ENCODE measurements at regions not wholly inside any gene's neighbourhood (a gene's known extent, or its start where the extent isn't known, plus 50 kb on each side); places are given as distances from the start of the nearest gene placed in this dataset.
"Not testable (repeated sequence)": the region's sequence is repeated elsewhere in the genome, so short reads cannot be mapped to it uniquely, and the experiment has no call there.

DNA sequence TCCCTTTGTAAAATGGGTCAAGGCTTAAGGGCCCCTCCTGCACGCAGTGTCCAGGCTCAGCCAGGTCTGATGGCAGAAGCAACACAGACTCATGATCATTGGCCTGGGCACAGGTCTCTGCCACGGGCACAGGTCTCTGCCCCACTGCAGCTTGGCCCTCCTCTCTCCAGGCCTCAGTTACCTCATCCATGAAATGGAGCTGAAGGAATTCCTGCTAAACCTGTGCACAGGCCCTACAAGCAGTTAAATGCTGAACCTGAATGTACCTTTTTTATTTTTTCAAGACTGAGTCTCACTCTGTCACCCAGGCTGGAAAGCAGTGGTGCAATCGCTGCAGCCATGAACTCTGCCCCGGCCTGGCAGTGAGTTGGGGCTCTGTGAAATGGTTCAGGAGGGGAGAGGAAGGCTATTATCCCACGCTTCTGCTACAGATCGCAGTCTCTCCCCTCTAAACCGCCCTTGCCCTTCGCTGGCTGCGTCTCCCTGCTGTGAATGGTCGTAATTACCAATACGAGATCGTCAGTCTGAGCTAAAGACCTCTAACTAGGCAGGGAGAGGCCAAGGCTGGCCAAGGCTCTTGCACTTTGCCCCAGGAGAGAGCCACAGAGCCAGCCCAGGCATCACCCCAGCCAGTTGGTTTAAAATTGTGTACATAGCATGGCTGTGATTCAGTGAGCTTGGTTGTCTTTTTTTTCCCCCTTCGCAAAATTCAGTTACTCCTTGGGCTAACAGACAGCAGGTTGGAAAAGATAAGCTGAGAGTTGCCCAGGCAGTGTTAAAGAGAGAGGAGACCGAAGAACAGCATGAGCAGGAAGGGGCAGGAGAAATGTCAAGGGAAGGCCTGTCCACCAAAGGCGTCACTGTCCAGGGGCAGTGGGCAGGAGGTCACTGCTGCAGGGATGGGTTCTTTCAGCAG lies 93.0 kb upstream of the KCTD7 start:
- in situ Hi-C loops (cut with MboI; ENCODE audit: low sequenced_read_pairs) = loop anchor here (25.0 kb wide), 1 partner anchor 498 kb away; no protein-coding TSS in a partner anchor

DNA sequence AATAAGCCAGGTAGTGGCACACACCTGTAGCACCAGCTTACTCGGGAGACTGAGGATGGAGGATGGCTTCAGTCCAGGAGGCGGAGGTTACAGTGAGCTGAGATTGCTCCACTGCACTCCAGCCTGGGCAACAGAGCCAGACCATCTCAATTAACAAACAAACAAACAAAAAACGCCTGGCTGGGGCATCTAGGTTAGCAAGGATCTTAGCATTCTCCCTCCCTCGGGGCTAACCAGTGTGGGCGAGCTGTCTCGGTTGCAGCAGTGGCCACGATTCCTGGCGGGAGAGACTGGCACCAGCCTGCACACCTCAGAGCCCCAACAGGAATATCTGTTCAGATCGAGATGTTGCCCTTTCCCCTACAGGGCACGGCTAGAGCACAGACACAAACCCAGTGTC lies 91.3 kb upstream of the KCTD7 start:
- in situ Hi-C loops (cut with MboI; ENCODE audit: low sequenced_read_pairs) = loop anchor here (25.0 kb wide), 1 partner anchor 500 kb away; no protein-coding TSS in a partner anchor

DNA sequence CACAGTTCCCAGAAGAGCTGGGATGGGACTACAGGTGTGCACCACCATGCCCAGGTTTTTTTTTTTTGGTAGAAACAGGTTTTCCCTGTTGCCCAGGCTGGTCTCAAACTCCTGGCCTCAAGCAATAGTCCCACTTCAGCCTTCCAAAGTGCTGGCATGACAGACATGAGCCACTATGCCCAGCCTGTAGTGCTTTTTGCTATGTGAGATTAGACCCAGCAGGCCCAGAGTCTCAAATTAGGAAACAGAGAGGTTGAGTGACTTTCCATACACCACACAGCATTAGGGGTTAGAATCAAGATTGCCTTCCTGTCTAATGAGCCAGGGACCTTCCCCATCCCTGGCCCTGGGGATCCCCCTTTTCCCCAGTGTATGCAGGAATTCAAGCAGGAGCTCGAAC lies 90.8 kb upstream of the KCTD7 start:
- in situ Hi-C loops (cut with MboI; ENCODE audit: low sequenced_read_pairs) = loop anchor here (25.0 kb wide), 1 partner anchor 501 kb away; no protein-coding TSS in a partner anchor

DNA sequence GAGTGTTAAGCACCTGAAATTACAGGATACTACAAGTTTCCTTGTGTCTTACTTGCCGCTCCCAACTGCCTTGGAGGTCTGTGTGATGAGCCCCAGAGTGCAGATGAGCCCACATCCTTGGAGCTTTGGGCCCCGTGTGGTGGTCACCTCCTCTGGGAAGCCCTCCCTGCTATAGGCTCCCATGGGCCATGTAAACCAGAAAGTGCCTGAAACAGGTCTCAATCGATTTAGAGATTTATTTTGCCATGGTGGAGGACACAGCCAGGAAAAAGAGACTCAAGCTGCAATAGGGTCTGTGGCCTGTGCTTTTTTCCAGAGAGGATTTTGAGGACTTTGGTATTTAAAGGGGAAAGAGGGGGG lies 89.4 kb upstream of the KCTD7 start:
- in situ Hi-C loops (cut with MboI; ENCODE audit: low sequenced_read_pairs) = loop anchor here (25.0 kb wide), 1 partner anchor 502 kb away; no protein-coding TSS in a partner anchor

DNA sequence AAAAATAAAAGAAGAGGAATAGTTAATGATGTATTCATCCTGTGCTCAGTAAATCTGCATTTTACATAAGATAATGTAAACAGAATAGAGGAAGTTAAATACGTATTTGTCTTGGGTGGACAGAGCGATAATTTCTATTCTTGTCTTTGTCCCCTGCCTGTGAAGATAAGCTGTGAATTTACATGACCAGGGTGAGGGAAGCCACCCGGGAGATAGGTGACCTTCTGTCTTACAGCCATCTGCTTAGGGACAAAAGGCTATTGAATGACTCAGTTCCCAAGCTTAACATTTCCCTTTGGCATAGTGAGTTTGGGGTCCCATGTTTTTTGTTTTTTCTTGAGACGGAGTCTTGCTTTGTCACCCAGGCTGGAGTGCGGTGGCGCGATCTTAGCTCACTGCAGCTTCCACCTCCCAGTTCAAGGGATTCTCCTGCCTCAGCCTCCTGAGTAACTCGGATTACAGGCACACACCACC lies 88.7 kb upstream of the KCTD7 start:
- in situ Hi-C loops (cut with MboI; ENCODE audit: low sequenced_read_pairs) = loop anchor here (25.0 kb wide), 1 partner anchor 503 kb away; no protein-coding TSS in a partner anchor

DNA sequence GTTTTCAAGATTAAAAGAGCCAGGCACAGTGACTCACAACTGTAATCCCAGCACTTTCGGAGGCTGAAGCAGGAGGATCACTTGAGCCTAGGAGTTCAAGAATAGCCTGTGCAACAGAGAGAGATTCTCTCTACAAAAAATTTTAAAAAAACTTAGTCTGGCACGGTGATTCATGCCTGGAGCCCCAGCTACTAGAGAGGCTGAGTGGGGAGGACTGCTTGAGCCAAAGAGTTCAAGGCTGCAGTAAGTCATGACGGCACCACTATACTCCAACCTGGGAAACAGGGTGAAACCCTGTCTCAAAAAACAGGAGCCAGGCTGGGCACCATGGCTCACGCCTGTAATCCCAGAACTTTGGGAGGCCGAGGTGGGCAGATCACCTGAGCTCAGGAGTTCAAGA lies 86.6 kb upstream of the KCTD7 start:
- in situ Hi-C loops (cut with MboI; ENCODE audit: low sequenced_read_pairs) = loop anchor here (25.0 kb wide), 1 partner anchor 505 kb away; no protein-coding TSS in a partner anchor

DNA sequence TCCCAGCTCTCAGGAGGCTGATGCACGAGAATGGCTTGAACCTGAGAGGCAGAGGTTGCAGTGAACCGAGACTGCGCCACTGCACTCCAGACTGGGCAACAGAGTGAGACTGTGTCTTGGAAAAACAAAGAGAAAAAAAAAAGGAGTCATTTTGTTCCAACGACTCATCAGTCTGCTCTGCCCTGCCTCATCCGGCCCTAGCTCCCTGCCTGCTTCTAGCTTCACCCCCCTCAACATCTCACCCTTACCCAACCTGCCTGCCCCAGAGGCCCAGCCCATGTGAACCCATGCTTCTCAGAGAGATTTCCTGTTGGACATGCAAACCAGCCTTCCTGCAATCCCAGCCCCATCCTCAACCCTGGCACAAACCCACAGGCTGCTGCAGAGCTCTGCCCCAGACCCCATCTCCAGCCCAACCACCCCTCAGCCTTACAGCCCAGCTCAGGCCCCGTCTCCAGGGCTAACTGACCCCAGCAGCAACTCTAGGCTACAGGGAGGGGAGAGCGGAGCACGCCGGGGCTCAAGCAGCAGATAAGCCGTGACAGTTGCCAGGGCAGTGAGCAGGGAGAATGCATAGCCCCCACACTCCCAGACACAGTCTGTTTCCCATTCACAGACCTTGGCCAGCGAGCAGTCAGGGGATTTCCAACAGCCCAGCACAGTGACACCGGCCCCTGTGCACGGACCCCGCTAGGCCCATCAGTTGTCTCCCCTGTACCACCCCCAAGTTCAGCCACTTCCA lies 86.0 kb upstream of the KCTD7 start:
- in situ Hi-C loops (cut with MboI; ENCODE audit: low sequenced_read_pairs) = loop anchor here (25.0 kb wide), 1 partner anchor 505 kb away; no protein-coding TSS in a partner anchor

DNA sequence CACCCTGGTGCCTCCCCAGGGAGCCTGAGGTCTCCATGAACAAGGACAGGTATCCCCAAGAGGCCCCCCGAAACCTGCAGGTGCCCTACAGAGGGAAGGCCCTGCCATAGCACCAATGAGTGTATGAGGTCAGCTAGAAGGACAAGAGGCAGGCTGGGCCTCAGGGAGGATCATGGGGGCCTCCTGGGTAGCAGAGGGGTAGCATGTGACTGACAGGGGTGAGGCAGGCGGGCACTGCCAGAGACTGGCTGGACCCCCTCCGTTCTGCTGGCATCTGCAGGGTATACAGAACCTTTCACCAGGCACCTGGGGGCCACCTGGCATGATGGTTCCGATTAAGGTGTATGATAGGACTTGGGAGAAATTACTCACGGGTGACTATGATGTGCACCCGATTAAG lies 79.2 kb upstream of the KCTD7 start:
- in situ Hi-C loops (cut with MboI; ENCODE audit: low sequenced_read_pairs) = loop anchor here (25.0 kb wide), 1 partner anchor 512 kb away; no protein-coding TSS in a partner anchor

DNA sequence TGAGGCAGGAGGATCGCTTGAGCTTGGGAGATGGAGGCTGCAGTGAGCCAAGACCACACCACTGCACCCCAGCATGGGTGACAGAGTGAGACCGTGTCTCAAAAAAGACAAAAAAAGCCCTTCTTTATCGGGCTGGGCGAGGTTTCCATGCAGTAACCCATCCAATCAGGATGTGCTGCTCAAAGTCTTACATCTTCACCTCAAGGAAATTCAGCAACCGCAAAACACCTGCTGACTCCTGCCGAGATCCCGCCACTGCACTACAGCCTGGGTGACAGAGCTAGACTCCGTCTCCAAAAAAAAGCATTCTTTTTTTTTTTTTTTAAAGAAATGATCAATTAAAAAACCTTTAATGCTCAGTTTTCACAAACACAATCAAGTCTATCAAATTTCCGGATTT lies 75.7 kb upstream of the KCTD7 start:
- in situ Hi-C loops (cut with MboI; ENCODE audit: low sequenced_read_pairs) = no loop called here

DNA sequence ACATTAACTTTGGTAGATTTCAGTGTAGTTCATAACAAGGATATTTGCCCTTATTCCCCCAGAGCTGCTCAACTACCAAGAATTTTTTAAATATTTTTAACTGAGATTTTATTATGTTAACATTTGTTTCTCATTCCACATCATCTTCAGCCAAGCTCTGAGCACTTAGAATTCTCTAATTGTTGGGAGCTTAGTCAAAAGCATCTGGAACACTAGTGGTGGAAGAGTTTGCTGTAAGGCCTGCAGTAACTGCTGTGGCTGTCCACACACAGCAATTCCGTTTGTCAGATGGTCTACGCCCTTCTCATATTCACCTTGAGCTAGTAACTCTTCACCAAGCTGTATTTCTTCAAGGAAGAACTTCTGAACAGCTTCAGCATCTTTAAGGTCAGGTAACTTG lies 75.0 kb upstream of the KCTD7 start:
- in situ Hi-C loops (cut with MboI; ENCODE audit: low sequenced_read_pairs) = not testable (repeated sequence)

DNA sequence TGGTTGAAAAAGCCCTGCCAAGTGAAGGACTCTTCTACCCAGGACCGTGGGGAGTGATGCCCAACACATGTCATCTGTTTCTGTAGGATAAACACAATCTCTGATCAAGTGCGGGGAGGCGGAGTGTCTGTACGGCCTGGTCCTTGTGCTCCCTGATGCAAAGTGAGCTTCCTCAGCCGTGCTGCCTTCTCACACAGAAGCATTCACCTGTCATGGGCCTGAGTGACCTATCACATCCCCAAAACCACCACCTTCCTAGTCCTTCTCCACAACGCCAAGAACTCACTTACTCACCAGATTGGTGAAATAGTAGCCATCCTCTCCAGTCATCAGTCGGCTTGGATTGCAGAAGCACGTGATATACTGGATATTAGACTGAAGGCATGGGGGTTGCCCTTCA lies 74.4 kb upstream of the KCTD7 start:
- in situ Hi-C loops (cut with MboI; ENCODE audit: low sequenced_read_pairs) = not testable (repeated sequence)

DNA sequence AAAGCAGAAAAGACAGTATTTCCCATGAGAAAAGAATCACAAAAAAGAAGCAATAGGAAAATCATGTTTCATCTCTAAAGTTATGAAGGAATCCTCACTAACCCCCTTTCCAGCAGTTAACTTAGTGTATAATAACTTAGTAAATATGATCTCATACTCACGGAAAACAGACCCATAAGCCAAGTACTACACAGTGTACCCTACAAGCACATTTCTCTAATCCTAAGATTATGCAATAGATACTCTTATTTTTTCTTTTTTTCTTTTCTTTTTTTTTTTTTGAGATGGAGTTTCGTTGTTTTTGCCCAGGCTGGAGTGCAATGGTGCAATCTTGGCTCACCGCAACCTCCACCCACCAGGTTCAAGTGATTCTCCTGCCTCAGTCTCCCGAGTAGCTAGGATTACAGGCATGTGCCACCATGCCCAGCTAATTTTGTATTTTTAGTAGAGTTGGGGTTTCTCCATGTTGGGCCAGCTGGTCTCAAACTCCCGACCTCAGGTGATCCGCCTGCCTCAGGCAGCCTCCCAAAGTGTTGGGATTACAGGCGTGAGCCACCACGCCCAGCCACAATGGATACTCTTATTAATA lies 73.7 kb upstream of the KCTD7 start:
- in situ Hi-C loops (cut with MboI; ENCODE audit: low sequenced_read_pairs) = not testable (repeated sequence)

DNA sequence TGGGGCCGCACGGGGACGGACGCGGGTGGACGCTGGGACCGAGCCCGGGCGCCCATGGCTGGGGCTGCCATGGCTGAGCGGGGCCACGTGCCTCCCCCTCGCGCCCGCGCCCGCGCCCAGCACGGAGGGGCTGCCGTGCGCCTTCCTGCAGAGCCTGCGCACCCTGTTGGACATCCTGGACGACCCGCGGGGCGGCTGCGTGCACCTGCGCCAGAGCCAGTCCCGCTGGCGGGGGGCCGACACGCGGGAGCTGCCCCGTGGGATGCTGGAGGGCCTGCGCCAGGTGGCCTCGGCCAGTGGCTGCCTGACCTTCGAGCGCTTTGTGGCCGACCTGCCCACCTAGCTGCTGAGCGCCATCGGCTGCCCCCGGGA lies 72.5 kb upstream of the KCTD7 start:
- in situ Hi-C loops (cut with MboI; ENCODE audit: low sequenced_read_pairs) = no loop called here

DNA sequence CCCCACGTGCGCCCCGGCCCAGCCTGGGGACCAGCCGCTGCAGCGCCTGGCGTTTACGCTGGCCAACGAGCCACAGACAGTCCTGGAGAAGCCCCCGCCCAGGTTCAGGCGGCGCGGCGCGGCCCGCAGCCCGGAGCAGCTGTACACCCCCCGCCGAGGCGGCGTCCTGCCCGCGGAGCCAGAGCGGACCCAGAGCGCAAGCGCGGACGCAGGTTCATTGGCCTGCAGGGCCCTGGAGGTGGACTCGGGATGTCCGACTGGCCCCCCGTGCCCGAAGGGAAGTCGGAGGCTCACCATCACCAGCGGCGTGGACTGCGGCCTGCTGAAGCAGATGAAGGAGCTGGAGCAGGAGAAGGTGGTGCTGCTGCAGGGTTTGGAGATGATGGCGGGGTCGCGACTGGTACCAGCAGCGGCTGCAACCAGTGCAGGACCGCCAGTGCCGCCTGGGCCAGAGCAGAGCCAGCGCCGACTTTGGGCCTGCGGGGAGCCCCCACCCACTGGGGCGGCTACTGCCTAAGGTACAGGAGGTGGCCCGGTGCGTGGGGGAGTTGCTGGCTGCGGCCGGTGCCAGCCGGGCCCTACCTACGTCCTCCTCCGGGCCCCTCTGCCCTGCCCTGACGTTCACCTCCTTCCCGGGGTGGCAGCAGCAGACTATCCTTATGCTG lies 72.0 kb upstream of the KCTD7 start:
- in situ Hi-C loops (cut with MboI; ENCODE audit: low sequenced_read_pairs) = no loop called here

DNA sequence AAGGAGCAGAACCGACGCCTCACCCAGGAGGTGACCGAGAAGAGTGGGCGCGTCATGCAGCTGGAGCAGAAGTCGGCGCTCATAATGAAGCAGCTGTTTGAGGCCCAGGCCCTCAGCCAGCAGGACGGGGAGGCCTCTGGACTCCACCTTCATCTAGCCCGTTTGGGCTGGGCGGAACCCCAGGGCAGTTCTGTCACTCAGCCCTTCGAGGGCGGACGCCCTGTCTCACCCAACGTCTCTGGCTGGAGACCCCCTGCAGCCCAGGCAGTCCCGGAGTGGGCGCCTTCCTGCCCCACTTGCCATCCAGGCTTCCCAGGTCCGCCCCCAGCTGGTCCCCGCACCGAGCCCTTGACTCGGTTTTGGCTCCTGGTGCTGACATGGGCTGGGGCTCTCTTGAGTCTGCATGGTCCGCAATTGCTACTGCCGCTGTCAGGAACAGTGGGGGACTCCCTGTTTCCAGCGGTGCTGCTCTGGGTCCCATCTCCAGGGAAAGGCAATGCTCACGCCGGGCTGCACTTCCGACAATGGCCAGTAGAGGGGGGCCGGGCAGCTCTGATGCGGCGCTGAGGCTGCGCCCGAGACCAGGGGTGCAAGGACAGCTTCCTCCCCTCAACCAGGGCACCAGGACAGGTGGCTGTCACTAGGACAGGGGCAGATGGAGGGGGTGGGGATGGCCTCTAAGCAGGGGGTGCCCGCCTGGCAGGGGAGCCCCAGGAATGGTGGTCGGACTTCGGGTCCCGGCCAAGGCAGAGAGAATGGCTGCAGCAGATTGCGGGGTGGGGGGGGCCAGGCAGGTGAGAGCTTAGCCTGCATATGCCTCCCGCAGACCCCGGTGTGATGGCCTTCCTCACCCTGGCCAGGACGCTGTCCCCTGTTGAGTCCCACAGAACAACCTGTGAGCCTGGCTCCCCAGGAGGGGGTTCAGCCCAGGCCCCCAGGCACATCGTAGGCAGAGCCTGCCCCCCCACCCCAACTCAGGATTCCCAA lies 71.2 kb upstream of the KCTD7 start:
- in situ Hi-C loops (cut with MboI; ENCODE audit: low sequenced_read_pairs) = no loop called here

DNA sequence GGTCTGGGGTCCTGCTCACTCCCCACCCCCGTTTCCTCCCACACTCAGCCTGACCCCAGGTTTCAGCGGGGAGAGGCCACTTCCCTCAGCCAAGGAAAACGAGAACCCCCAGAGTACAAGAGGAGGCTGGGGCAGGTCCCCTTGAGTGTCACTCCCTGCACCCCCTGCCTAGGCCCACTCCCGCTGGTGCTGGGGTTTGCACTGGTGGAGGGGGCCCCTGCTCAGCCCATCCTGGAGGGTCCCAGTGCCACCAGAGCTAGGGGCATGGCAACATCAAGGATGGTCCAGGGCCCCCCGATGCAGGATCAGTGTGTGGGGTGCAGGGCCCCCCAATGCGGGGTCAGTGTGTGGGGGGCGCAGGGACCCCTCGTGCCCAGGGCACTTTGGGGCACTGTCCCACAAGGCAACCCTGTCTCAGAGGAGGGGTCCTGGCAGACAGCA lies 70.5 kb upstream of the KCTD7 start:
- in situ Hi-C loops (cut with MboI; ENCODE audit: low sequenced_read_pairs) = no loop called here

DNA sequence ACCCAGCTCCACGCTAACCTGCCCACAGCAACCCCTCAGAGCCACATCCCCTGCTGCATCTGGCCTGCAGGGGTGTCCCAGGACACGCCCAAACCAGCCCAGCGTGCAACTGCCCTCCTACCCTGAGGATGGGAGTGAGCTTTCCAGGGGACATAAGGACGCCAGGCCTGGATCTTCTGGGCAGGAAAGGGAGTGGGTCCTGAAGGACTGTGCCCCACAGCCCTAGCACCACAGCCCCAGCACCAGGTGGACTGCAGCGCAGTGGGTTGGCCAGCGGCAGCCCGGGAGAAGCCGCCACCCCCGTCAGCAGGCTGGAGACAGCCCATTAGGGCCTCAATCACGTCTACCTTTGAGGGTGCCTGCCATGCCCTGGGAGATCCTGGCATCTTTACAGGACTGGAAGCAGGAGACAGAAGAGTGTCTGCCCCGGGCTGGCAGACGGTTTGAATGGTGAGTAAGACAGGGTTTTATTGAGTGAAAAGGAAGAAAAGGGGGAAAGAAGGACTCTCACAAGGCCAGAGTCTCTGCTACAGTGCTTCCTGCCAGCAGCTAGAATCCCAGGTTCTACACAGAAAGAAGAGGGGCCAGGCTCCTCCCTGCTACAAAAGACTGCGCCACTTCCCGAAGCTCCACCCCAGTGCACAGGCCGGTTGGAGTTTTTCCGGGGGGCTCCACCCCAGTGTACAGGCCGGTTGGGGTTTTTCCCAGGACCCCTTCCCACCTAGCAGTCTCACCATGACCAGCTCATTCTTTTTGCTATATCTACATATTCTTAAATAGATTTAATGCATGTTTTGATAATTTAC lies 69.8 kb upstream of the KCTD7 start:
- in situ Hi-C loops (cut with MboI; ENCODE audit: low sequenced_read_pairs) = no loop called here

DNA sequence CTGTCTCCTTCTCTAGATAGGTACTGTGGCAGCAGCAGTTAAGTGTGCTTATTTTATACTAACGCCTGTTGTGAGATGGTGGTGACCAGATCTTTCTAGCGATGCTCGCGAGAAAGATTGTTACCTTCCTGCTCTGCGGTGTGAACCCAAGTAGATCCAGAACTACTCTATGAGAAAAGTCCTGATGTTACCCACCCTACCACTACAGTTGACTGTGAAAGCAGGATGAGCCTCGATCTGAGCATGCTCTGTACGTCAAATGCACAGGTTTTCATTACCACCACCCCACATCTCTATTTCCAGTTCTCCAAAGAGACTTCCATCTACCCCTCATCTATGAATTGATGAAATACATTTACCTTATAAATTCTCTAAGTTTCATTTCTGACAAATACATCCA lies 64.6 kb upstream of the KCTD7 start:
- in situ Hi-C loops (cut with MboI; ENCODE audit: low sequenced_read_pairs) = no loop called here

DNA sequence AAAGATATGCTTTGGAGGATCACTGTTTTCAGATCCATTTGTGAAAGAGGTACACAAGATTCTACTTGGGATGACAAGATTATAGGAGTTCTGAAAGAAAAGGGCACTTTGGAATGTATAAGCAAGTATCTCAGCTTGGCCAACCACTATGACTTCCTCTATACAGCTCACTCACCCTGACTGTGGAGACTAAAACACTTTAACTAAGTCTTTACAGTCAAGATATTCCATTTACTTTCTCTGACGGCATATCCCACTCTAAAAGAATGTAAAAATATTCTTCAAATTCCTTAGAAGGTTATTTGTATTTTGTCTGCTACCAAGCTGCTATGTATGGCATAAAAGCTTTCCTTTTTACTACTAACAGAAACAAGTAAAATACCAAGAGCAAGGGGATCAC lies 58.5 kb upstream of the KCTD7 start:
- in situ Hi-C loops (cut with MboI; ENCODE audit: low sequenced_read_pairs) = not testable (repeated sequence)
